ENCODE measurements at regions not wholly inside any gene's neighbourhood (a gene's known extent, or its start where the extent isn't known, plus 50 kb on each side); places are given as distances from the start of the nearest gene placed in this dataset.

GRCh38 chr18:51617572-51618260, 420.2 kb upstream of the MEX3C start:
- H4K20me1 ChIP-seq (ENCODE audit: insufficient read depth, low read length): no peaks in the 10 kb centered on the region
- no peaks in the 10 kb centered on the region for H3K4me1 ChIP-seq (ENCODE audit: insufficient read depth, low read length)
- no TSS peak for BruUV-seq (replicated peaks)
- no peaks in the 10 kb centered on the region for H3K9me3 ChIP-seq (ENCODE audit: low read length)
- FAIRE-seq: no peak
- WGBS (ENCODE audit: low lambda C conversion rate): 6% methylated on average over 2 of the region's 2 CpGs
- no peaks in the 10 kb centered on the region for H3K36me3 ChIP-seq (replicated peaks in 1 of 2; ENCODE audit: control insufficient read depth in 1 of 2, insufficient read depth in 2 of 2, low read length in 2 of 2)
- H3K4me2 ChIP-seq (ENCODE audit: low read depth, low read length): no peak overlapping the region
- no peak for ATAC-seq
- in situ Hi-C loops (cut with HindIII; ENCODE audit: extremely low pct_ligation_motif_present, low pct_unique_long_range_greater_than_20kb): no loop called here
- ChIA-PET POLR2A (no interaction called here), CTCF (ENCODE audit: low intra/inter-chr PET ratio, low total read pairs) (no interaction called here)
- H3K4me3 ChIP-seq (replicated peaks in 1 of 3; ENCODE audit: insufficient read depth in 1 of 3, low read depth in 2 of 3, low read length in 3 of 3): no peak overlapping the region
- H3K27me3 ChIP-seq (ENCODE audit: control insufficient read depth in 1 of 2, insufficient read depth in 2 of 2, low read length in 2 of 2): peaks cover 0 to 5% of the 10 kb centered on the region in 2 experiments; a peak in 1 of 5 replicates
- TF ChIP-seq SRSF1 (optimal IDR thresholded peaks at IDR 0.05; ENCODE audit: low read depth, low read length) (no peak), TAF1 (CRISPR knock-in tag; IDR thresholded peaks at IDR 0.05) (no peak), AKNA (CRISPR knock-in tag; IDR thresholded peaks at IDR 0.05; ENCODE audit: borderline replicate concordance) (no peak), ZNF670 (CRISPR knock-in tag; IDR thresholded peaks at IDR 0.05; ENCODE audit: borderline replicate concordance) (no peak), ISX (CRISPR knock-in tag; conservative IDR thresholded peaks at IDR 0.05) (no peak), KLF9 (CRISPR knock-in tag; IDR thresholded peaks at IDR 0.05; ENCODE audit: low read depth) (no peak), POLR2G (IDR thresholded peaks at IDR 0.05; ENCODE audit: low read depth, low read length) (no peak)
- no peak overlapping the region for H3K9ac ChIP-seq (ENCODE audit: insufficient read depth, low read depth, low read length)
- intact Hi-C loops (cut with micrococcal nuclease; ENCODE audit: unreplicated experiment): no loop called here
- H2AFZ ChIP-seq (ENCODE audit: low read length): no peak overlapping the region
- no peaks in the 10 kb centered on the region for H3K79me2 ChIP-seq (ENCODE audit: insufficient read depth, low read length)
- no peak for DNase-seq (ENCODE audit: low spot score)
- no peak overlapping the region for H3K27ac ChIP-seq (ENCODE audit: extremely low read length, insufficient read depth, low read length)

All from HepG2 (cell line).